ENCODE measurements at regions not wholly inside any gene's neighbourhood (a gene's known extent, or its start where the extent isn't known, plus 50 kb on each side); places are given as distances from the start of the nearest gene placed in this dataset.

DNA sequence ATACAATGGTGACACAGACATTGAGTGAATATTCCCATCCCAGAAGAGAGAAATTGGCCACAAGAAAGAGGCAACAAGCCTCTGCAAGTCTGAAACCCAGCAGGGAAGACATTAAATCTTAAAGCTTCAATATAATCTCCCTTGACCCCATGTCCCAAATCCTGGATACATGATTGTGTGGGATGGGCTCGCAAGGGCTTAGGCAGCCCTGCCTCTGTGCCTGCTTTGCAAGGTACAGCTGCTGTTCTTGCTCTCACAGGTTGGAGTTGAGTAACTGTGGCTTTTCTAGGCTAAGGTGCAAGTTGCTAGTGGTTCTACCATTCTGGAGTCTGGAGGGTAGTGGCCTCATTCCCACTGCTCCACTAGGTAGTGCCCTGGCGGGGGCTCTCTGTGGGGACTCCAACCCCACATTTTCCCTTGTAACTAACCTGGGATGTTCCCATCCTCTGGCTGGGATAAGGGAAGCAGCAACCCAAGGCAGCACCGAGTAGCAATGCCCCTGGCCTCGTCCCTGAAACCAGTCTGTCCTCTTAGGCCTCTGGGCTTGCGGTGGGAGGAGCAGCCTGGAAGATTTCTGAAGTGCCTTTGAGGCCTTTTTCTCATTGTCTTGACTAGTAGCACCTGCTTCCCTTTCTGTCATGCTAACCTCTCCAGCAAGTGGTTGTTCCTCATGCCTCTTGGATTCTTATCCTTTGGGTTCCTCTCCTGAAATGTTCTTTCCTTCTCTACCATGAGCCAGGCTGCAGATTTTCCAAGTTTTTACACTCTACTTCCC is 90.0 kb downstream of the FAM174B start:
- no peak for FAIRE-seq
- no peak for TF ChIP-seq REST (IDR thresholded peaks at IDR 0.05)
- TF ChIP-seq RFX5 (IDR thresholded peaks at IDR 0.05), result no peak
- TF ChIP-seq RCOR1 (IDR thresholded peaks at IDR 0.05; ENCODE audit: low read depth, low read length), result no peak
- TF ChIP-seq JUNB (IDR thresholded peaks at IDR 0.05), result no peak
- TF ChIP-seq CHD2 (IDR thresholded peaks at IDR 0.05; ENCODE audit: low read length, partially characterized antibody), result no peak
- no peak for TF ChIP-seq ESRRA (IDR thresholded peaks at IDR 0.05; ENCODE audit: borderline replicate concordance, low read length)
- no peak for TF ChIP-seq MYC (IDR thresholded peaks at IDR 0.05; ENCODE audit: borderline replicate concordance, low read length)
- TF ChIP-seq CEBPB (IDR thresholded peaks at IDR 0.05), result no peak
- TF ChIP-seq RNF2 (IDR thresholded peaks at IDR 0.05; ENCODE audit: borderline replicate concordance, low read depth), result no peak
- no peak for TF ChIP-seq HES2 (IDR thresholded peaks at IDR 0.05)
- no peak for TF ChIP-seq MAX (IDR thresholded peaks at IDR 0.05)
- TF ChIP-seq SMC3 (IDR thresholded peaks at IDR 0.05), result no peak
- TF ChIP-seq NR3C1 (IDR thresholded peaks at IDR 0.05), result no peak
- no peak for TF ChIP-seq HEYL (CRISPR knock-in tag; IDR thresholded peaks at IDR 0.05)
- no peak for TF ChIP-seq RARB (CRISPR knock-in tag; IDR thresholded peaks at IDR 0.05)
- no peak for TF ChIP-seq BHLHE40 (IDR thresholded peaks at IDR 0.05; ENCODE audit: low read depth, low read length)
- TF ChIP-seq KDM1A (IDR thresholded peaks at IDR 0.05; ENCODE audit: low read depth), result no peak
- TF ChIP-seq CBX8 (IDR thresholded peaks at IDR 0.05), result no peak
- Histone ChIP-seq H3K4me2 (no peak overlapping the region), H3K4me1 (no peaks in the 10 kb centered on the region), H3K4me3 (no peak overlapping the region), H3K27ac (no peak overlapping the region), H3K9me3 (peaks cover 9% of the 10 kb centered on the region)
- CTCF ChIA-PET, result no interaction called here
- DNase-seq (ENCODE audit: low read depth in 1 of 2, low spot score in 1 of 2), result no peak
- no peak for ATAC-seq
- POLR2A ChIA-PET, result no interaction called here
- WGBS (ENCODE audit: missing lambda C conversion rate), result 7% methylated on average over 5 of the region's 5 CpGs

DNA sequence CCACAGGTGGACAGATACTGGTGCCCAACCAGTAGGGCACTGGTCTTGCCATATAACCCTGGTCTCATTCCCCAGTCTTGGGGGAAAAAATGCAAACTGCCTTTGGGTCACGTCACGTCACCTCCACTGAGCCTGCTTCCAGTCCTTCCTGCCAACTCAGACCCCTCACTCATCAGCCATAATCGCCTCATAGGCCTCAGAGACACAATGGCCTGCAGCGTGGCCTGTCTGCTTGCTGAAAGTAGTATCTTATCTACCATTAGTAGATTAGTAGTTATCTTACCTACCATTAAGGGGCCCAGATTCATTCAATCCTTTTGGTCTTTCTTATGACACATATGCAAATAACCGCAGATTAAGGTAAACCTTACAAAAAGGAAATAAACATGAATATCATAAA is 93.8 kb downstream of the FAM174B start:
- CTCF ChIA-PET, result no interaction called here
- POLR2A ChIA-PET, result no interaction called here
- Histone ChIP-seq H3K9me3 (no peaks in the 10 kb centered on the region), H3K4me2 (no peak overlapping the region), H3K4me1 (no peaks in the 10 kb centered on the region), H3K4me3 (no peak overlapping the region), H3K27ac (no peak overlapping the region)
- WGBS (ENCODE audit: missing lambda C conversion rate), result 31% methylated on average over 5 of the region's 5 CpGs
- DNase-seq (ENCODE audit: low read depth in 1 of 2, low spot score in 1 of 2) (no peak), FAIRE-seq (no peak), ATAC-seq (no peak)
- TF ChIP-seq FOSB (CRISPR knock-in tag; IDR thresholded peaks at IDR 0.05) (no peak), CBX2 (IDR thresholded peaks at IDR 0.05; ENCODE audit: borderline replicate concordance, low read depth) (no peak), HOXA7 (CRISPR knock-in tag; IDR thresholded peaks at IDR 0.05) (no peak), KDM5A (IDR thresholded peaks at IDR 0.05) (no peak), SMC3 (IDR thresholded peaks at IDR 0.05) (no peak), MAFK (IDR thresholded peaks at IDR 0.05; ENCODE audit: partially characterized antibody) (no peak), EHF (CRISPR knock-in tag; IDR thresholded peaks at IDR 0.05) (no peak), PBX3 (IDR thresholded peaks at IDR 0.05) (no peak), NR3C1 (IDR thresholded peaks at IDR 0.05) (no peak), HOXB5 (CRISPR knock-in tag; IDR thresholded peaks at IDR 0.05) (no peak), POLR2A (IDR thresholded peaks at IDR 0.05; ENCODE audit: low read length) (no peak), HES2 (IDR thresholded peaks at IDR 0.05) (no peak), HMGXB4 (CRISPR knock-in tag; IDR thresholded peaks at IDR 0.05; ENCODE audit: borderline replicate concordance) (no peak), TP53 (CRISPR knock-in tag; IDR thresholded peaks at IDR 0.05) (no peak), MAZ (IDR thresholded peaks at IDR 0.05; ENCODE audit: borderline replicate concordance, low read depth, low read length) (no peak), SREBF2 (IDR thresholded peaks at IDR 0.05) (no peak), CHD4 (IDR thresholded peaks at IDR 0.05; ENCODE audit: borderline replicate concordance) (no peak), RFX5 (IDR thresholded peaks at IDR 0.05) (no peak)
- TF ChIP-seq, protein P1, sequence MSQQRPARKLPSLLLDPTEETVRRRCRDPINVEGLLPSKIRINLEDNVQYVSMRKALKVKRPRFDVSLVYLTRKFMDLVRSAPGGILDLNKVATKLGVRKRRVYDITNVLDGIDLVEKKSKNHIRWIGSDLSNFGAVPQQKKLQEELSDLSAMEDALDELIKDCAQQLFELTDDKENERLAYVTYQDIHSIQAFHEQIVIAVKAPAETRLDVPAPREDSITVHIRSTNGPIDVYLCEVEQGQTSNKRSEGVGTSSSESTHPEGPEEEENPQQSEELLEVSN (IDR thresholded peaks at IDR 0.05; ENCODE audit: borderline replicate concordance, low read depth), result no peak

Measured in A549 (cell line).